ENCODE measurements at regions not wholly inside any gene's neighbourhood (a gene's known extent, or its start where the extent isn't known, plus 50 kb on each side); places are given as distances from the start of the nearest gene placed in this dataset.
"Not testable (repeated sequence)": the region's sequence is repeated elsewhere in the genome, so short reads cannot be mapped to it uniquely, and the experiment has no call there.

DNA sequence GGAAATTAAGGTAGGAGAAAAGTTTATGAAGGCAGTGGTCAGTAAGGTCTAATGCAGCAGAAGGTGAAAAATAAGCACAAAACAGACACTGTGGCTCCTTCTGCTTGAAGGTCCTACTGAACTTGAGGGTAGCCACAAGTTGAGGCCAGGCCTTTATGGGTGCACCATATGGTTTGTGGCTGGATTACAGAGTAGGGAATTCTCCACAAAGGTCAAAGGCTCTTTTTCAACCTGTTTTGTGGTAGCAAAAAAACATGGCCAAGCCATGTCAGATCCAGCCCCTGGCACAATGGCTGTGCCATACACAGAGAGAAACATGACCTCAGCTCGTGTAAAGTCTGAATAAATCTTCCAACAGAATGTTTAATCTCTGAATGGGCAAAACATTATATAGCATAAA lies 214.0 kb downstream of the SATB1 start:
- no peak overlapping the region for H3K4me3 ChIP-seq (ENCODE audit: low read depth, low read length)
- H3K36me3 ChIP-seq (ENCODE audit: control insufficient read depth, insufficient read depth, low read length) = no peaks in the 10 kb centered on the region
- ChIA-PET POLR2A (no interaction called here), CTCF (no interaction called here)
- DNase-seq (ENCODE audit: low read depth) = no peak
- TF ChIP-seq, protein P1, sequence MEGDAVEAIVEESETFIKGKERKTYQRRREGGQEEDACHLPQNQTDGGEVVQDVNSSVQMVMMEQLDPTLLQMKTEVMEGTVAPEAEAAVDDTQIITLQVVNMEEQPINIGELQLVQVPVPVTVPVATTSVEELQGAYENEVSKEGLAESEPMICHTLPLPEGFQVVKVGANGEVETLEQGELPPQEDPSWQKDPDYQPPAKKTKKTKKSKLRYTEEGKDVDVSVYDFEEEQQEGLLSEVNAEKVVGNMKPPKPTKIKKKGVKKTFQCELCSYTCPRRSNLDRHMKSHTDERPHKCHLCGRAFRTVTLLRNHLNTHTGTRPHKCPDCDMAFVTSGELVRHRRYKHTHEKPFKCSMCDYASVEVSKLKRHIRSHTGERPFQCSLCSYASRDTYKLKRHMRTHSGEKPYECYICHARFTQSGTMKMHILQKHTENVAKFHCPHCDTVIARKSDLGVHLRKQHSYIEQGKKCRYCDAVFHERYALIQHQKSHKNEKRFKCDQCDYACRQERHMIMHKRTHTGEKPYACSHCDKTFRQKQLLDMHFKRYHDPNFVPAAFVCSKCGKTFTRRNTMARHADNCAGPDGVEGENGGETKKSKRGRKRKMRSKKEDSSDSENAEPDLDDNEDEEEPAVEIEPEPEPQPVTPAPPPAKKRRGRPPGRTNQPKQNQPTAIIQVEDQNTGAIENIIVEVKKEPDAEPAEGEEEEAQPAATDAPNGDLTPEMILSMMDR (IDR thresholded peaks at IDR 0.05; ENCODE audit: insufficient read depth, low read depth, low read length) = no peak
- no peaks in the 10 kb centered on the region for H3K27me3 ChIP-seq (ENCODE audit: control insufficient read depth, insufficient read depth, low read length)

DNA sequence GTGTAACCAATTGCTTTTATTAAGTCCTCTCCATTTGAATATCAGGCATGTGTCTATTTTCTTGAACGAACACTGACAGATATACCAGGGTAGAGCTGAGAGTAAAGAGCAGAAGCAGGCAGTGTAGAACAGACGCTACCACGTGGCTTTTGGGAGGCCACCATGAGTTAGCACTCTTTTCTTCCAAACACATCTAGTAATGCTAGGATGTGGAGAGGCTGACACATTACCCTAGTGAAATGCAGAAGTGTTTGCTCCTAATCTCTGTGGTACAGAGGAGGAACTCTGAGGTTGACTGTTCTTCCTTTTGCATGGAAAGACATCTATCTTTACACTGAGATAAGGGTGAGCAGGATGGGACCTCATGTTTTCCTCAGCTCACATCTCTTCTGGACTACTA lies 216.3 kb downstream of the SATB1 start:
- no peaks in the 10 kb centered on the region; the same call in 1 of the 2 replicates for H3K27me3 ChIP-seq (ENCODE audit: control insufficient read depth, insufficient read depth, low read length)
- POLR2A ChIA-PET = no interaction called here

DNA sequence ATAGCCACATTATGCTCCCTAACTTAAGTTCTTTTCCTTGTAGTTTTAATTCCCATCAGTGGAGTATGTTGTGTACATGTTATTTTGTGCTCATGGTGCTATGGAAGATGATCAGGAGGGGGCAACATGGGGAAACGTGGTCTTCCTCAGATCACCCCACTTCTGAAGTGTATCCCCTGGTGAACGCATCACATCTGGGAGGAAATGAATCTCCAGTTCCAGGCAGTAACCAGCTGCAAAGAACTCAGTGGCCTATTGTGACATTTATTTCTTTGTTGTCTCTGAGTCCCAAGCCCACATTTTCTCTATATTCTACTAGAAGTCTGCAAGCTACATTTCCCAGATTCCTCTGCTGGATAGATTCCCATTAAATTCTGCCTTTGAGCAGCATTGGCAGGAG lies 217.0 kb downstream of the SATB1 start:
- POLR2A ChIA-PET = no interaction called here

More for the DNA sequence above, 216.3 kb downstream of the SATB1 start:
- CTCF ChIA-PET = no interaction called here
- H3K36me3 ChIP-seq (ENCODE audit: control insufficient read depth, insufficient read depth, low read length) = no peaks in the 10 kb centered on the region
- TF ChIP-seq, protein P1 (IDR thresholded peaks at IDR 0.05; ENCODE audit: insufficient read depth, low read depth, low read length) = no peak
- no peak for DNase-seq (ENCODE audit: low read depth)
- H3K4me3 ChIP-seq (ENCODE audit: low read depth, low read length) = no peak overlapping the region

DNA sequence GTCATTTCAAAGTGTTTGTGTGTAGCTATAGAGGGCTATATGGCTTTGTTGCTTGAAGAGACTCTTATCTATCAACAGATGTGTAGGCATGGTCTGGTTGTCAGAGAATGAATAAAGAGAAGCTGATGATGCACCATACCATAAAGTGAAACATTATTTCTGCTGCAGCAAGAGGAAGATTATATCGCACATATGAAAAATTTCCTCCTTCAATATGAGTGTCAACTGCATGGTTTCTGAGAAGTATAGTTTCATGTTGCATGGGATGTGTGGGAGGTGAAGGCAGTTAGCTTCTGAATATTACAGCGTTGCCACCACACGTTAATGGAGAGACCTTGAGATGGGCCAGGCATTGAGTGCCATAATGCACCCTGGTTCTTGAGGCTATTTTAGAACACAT lies 217.9 kb downstream of the SATB1 start:
- Histone ChIP-seq H3K27me3 (ENCODE audit: control insufficient read depth, insufficient read depth, low read length) (no peaks in the 10 kb centered on the region; the same call in 1 of the 2 replicates), H3K4me3 (ENCODE audit: low read depth, low read length) (no peak overlapping the region), H3K36me3 (ENCODE audit: control insufficient read depth, insufficient read depth, low read length) (no peaks in the 10 kb centered on the region)
- DNase-seq (ENCODE audit: low read depth) = no peak
- ChIA-PET CTCF (no interaction called here), POLR2A (no interaction called here)
- TF ChIP-seq, protein P1 (IDR thresholded peaks at IDR 0.05; ENCODE audit: insufficient read depth, low read depth, low read length) = no peak

More for the DNA sequence above, 217.0 kb downstream of the SATB1 start:
- DNase-seq (ENCODE audit: low read depth) = no peak
- Histone ChIP-seq H3K27me3 (ENCODE audit: control insufficient read depth, insufficient read depth, low read length) (no peaks in the 10 kb centered on the region; the same call in 1 of the 2 replicates), H3K36me3 (ENCODE audit: control insufficient read depth, insufficient read depth, low read length) (no peaks in the 10 kb centered on the region), H3K4me3 (ENCODE audit: low read depth, low read length) (no peak overlapping the region)
- CTCF ChIA-PET = no interaction called here
- TF ChIP-seq, protein P1 (IDR thresholded peaks at IDR 0.05; ENCODE audit: insufficient read depth, low read depth, low read length) = no peak

DNA sequence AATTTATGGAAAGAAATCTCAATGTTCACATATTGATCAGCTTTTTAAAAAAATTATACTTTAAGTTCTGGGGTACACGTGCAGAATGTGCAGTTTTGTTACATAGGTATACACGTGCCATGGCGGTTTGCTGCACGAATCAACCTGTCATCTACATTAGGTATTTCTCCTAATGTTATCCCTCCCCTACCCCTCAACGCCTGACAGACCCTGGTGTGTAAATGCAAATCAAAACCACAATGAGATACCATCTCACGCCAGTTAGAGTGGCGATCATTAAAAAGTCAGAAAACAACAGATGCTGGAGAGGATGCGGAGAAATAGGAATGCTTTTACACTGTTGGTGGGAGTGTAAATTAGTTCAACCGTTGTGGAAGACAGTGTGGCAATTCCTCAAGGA lies 219.4 kb downstream of the SATB1 start:
- H3K36me3 ChIP-seq (ENCODE audit: control insufficient read depth, insufficient read depth, low read length); H3K4me3 ChIP-seq (ENCODE audit: low read depth, low read length); DNase-seq (ENCODE audit: low read depth); POLR2A ChIA-PET; H3K27me3 ChIP-seq (ENCODE audit: control insufficient read depth, insufficient read depth, low read length); CTCF ChIA-PET: not testable (repeated sequence)

DNA sequence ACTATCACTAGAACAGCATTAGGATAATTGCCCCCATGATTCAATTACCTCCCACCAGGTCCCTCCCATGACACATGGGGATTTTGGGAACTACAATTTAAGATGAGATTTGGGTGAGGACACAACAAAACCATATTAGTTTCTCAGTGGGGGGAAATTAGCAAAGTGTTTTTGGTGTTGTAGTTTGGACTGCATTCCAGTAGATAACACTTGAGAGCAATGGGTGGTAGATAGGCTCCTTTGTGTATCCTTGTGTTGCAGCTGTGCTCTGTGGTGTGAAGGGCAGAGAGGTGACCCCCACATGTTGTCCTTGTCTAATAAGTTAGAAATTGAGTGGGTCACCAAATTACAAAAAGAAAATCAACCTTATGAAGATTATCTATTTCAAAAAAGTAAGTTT lies 223.8 kb downstream of the SATB1 start:
- Histone ChIP-seq H3K27me3 (ENCODE audit: control insufficient read depth, insufficient read depth, low read length) (no peaks in the 10 kb centered on the region; the same call in 1 of the 2 replicates), H3K36me3 (ENCODE audit: control insufficient read depth, insufficient read depth, low read length) (no peaks in the 10 kb centered on the region), H3K4me3 (ENCODE audit: low read depth, low read length) (no peak overlapping the region)
- ChIA-PET POLR2A (no interaction called here), CTCF (no interaction called here)
- TF ChIP-seq, protein P1 (IDR thresholded peaks at IDR 0.05; ENCODE audit: insufficient read depth, low read depth, low read length) = no peak
- no peak for DNase-seq (ENCODE audit: low read depth)

Measured in BJ (cell line).